Stimulated activated CD8-positive, alpha-beta memory T cell treated with anti-CD3 and anti-CD28 coated beads, Interleukin-2, amount 100 ng/mL, for 1 hour (primary cell): ENCODE measurements at regions not wholly inside any gene's neighbourhood (a gene's known extent, or its start where the extent isn't known, plus 50 kb on each side); places are given as distances from the start of the nearest gene placed in this dataset.
"Not testable (repeated sequence)": the region's sequence is repeated elsewhere in the genome, so short reads cannot be mapped to it uniquely, and the experiment has no call there.

Experiments
- DNase-seq, 2 donors: peaks; one replicate each; pipeline ENCODE4 v3.0.0-alpha.2; 2020; ENCODE audit warnings: low read depth in 2 of 2

GRCh38 chr10:28991333-28992270, 297.3 kb upstream of the LYZL1 start:
- DNase-seq, result peak in 1 of 2 donors; percentile 6

GRCh38 chr10:28993056-28993455, 295.8 kb upstream of the LYZL1 start:
- no peak for DNase-seq

GRCh38 chr10:28993861-28994260, 295.0 kb upstream of the LYZL1 start:
- no peak for DNase-seq

- not testable (repeated sequence) for DNase-seq
Measured at GRCh38 chr10:28994802-28995201, 294.1 kb upstream of the LYZL1 start.

GRCh38 chr10:28995497-28995896, 293.4 kb upstream of the LYZL1 start:
- DNase-seq, result no peak

- no peak for DNase-seq
Measured at GRCh38 chr10:28996345-28996744, 292.5 kb upstream of the LYZL1 start.

- DNase-seq, result no peak
Measured at GRCh38 chr10:28996947-28997551, 291.8 kb upstream of the LYZL1 start.

- no peak for DNase-seq
Measured at GRCh38 chr10:28997734-28998133, 291.1 kb upstream of the LYZL1 start.

GRCh38 chr10:29001801-29002200, 287.1 kb upstream of the LYZL1 start:
- DNase-seq, result no peak

- not testable (repeated sequence) for DNase-seq
Measured at GRCh38 chr10:29003014-29003413, 285.9 kb upstream of the LYZL1 start.

GRCh38 chr10:29005988-29006387, 282.9 kb upstream of the LYZL1 start:
- no peak for DNase-seq

- DNase-seq, result no peak
Measured at GRCh38 chr10:29007370-29007747, 281.5 kb upstream of the LYZL1 start.

GRCh38 chr10:29007748-29008610, 280.9 kb upstream of the LYZL1 start:
- no peak for DNase-seq

- DNase-seq, result no peak
Measured at GRCh38 chr10:29009464-29009863, 279.4 kb upstream of the LYZL1 start.

- no peak for DNase-seq
Measured at GRCh38 chr10:29011516-29011915, 277.4 kb upstream of the LYZL1 start.

- DNase-seq, result no peak
Measured at GRCh38 chr10:29012926-29013554, 275.8 kb upstream of the LYZL1 start.

- DNase-seq, result no peak
Measured at GRCh38 chr10:29021591-29021990, 267.3 kb upstream of the LYZL1 start.

- DNase-seq, result no peak
Measured at GRCh38 chr10:29022513-29022912, 266.4 kb upstream of the LYZL1 start.

- DNase-seq, result no peak
Measured at GRCh38 chr10:29023678-29024077, 265.2 kb upstream of the LYZL1 start.

- no peak for DNase-seq
Measured at GRCh38 chr10:29026065-29026797, 262.6 kb upstream of the LYZL1 start.
